SKM-1 (cell line): ENCODE measurements at regions not wholly inside any gene's neighbourhood (a gene's known extent, or its start where the extent isn't known, plus 50 kb on each side); places are given as distances from the start of the nearest gene placed in this dataset.

ENCODE experiments used
- DNase-seq: peaks from one replicate; lab custom pipeline; 2025; ENCODE audit not compliant: unreplicated experiment; lab: John Stamatoyannopoulos, UW

GRCh38 chr9:1261879-1262766, 212.0 kb downstream of the DMRT2 start:
- no peak for DNase-seq

DNA sequence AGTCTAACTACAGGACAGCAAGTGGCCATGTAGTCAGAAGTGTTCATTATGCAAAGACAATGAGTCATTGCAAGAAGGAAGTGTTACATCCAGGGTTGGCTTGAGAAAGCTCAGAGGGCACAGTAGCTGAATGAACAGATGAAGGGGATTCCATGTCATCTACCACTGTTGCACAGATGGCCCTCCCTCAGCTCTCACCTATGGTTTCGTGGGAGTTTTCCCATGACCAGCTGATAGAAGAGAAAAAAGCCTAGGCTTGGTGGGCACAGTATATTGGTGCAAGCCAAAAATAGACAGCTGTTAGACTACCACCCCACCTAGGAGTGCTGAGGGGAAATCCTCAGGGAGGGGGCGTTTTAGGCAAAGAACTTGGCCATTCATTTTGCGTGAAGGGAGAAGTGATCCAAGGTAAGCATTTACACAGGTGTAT, 217.0 kb downstream of the DMRT2 start:
- no peak for DNase-seq

GRCh38 chr9:1267581-1267980, 217.4 kb downstream of the DMRT2 start:
- no peak for DNase-seq

- no peak for DNase-seq
These were observed 219.6 kb downstream of the DMRT2 start for GRCh38 chr9:1269533-1270315.

DNA sequence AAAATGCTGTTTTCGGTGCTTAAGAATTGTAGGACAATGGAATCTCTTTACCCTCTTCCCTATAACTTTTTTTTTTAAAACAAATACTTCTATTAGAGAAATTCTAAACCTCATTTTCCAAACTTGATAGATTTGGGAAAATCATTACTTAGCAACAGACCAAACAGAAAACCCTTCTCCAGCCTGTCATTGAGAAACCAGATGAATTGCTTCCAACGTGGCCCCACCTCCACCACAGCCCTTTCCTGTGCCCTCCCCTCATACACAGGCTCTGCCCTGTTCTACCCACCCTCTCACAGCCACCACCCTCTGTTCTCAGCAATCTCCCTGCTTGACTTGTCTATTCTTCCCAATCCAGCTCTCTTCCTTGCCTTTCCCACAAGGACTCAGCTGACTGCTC, 221.2 kb downstream of the DMRT2 start:
- DNase-seq, result no peak

GRCh38 chr9:1271786-1272185, 221.6 kb downstream of the DMRT2 start:
- no peak for DNase-seq

GRCh38 chr9:1272488-1272887, 222.3 kb downstream of the DMRT2 start:
- no peak for DNase-seq

DNA sequence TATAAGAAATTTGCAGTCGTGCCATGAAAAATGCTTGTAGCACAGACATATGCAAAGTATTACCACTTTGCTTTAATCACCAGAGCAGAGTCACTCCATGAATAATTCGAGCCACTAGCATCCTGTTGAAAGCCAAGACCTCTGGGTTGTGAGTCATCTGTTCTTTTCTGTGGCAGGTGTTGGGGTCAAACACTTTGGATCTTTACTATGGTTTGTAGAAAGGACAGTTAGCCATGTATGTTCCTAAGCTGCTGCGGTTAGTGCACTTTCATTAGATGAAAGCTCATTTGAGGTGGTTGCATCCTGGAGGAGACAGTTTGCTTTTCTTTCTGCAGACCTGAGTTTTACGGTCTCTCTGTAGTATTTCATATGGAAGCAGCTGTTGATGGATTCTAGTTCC, 223.7 kb downstream of the DMRT2 start:
- no peak for DNase-seq

GRCh38 chr9:1274334-1274733, 224.2 kb downstream of the DMRT2 start:
- DNase-seq, result no peak

DNA sequence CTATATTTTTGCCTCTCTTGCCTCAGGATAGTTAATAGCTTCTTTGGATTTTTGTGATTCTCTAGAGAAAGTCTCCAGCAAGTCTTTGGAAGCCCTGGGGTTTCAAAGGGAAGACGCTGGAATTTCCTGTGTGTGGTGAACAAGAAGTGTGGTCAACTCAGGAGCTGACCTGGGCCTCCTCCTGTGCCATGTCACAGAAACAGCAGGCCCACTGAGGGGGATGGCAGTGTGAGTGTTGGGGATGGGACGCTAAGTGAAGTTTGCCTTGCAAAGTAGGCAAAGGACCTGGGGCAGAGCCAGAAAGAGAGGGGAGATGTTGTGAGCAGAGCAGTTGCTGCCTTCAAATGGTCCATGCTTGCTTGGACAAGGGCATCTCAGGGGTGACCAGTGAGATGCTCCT, 226.3 kb downstream of the DMRT2 start:
- DNase-seq, result no peak

DNA sequence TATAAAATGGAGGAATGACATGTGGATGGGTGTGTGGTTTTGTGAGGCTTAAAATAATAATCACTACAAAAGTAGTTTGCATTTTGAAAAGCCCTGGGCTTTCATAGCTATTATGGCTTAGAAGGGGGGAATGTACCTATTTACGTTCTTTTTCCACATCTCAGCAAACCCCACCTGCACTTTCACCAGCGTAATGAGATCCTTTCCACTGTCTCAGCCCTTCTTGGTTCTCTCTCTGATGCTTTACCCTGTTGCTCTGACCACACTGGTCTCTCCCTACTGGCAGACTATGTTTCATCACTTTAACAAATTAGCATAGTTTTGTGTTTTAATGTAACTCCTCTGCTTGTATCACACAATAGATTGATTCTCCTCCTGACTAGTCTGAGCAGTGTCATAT, 234.6 kb downstream of the DMRT2 start:
- DNase-seq, result no peak

DNA sequence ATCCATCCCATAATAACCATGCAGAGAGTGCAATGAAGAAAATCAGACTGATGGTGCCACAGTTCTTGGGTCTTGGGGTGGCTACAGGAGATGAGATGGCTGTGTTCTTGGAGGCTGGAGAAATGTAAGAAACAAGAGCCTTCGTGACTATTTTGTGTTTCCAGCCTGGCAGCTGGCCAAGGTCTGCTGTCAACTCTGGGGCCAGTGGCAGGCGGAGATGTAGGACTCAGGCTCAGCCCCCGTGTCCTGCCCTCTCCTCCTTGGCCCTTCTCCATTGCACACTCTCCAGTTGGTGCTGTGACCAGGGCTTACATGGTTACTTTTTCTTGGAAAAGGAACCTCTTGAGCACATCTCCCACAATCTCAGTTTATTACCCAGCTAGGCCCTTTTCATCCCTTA, 235.4 kb downstream of the DMRT2 start:
- no peak for DNase-seq

DNA sequence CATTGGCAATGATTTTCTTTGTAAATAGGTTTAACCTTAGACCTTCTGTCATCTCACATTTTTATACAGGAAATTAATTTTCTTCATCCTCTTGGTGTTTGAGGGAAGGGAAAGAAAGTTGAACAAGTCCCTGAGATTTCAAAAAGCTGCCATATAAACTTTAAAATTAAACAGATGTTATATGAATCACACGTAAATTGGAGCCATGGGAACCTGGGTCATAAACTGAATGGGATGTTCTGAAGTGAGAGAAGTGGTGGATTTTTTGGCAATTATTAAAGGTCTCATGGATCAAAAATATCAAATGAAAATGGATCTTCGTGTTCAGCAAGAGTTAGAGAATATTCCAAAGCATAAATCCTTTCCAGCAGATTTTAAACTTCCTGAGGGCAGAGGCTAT, 242.2 kb downstream of the DMRT2 start:
- DNase-seq, result no peak

- DNase-seq, result no peak
These were observed 244.6 kb downstream of the DMRT2 start for GRCh38 chr9:1294641-1295258.

- no peak for DNase-seq
These were observed 246.2 kb downstream of the DMRT2 start for GRCh38 chr9:1296331-1296730.

DNA sequence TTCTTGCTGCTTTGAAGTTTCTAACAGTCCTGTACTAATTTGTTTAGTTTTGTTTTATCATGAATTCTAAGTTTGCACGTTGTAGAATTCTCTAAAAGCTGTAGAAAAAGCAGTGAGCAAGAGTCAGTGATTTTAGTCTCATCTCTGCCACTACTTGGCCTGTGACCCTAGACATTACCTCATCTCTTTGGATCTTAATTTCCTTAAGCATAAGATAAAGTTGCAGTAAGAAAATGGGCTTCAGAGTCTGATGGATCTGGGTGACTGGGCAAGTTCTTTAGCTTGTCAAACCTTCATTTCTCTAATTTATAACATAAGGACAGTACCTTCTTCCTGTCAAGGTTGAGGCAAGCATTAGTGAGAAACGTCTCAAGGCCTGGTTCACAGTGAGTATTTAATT, 247.9 kb downstream of the DMRT2 start:
- DNase-seq, result no peak

DNA sequence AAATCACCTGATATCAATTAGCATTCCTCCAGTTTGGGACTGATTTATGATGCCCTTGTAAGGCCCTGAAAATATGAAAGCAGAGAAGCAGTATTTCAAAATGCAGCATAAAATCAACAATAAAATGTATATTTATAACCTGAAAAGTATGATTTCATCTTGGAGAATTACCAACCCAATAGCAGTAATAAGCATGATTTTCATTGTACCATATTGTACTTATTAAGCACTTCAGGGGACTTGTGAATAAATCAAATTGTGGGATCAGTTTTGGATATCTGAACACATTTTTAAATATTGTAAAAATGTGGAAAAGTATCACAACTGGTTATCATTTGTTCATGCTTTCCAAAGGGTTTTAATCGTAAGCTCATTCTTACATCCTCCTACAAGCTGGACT, 250.8 kb downstream of the DMRT2 start:
- DNase-seq, result no peak

DNA sequence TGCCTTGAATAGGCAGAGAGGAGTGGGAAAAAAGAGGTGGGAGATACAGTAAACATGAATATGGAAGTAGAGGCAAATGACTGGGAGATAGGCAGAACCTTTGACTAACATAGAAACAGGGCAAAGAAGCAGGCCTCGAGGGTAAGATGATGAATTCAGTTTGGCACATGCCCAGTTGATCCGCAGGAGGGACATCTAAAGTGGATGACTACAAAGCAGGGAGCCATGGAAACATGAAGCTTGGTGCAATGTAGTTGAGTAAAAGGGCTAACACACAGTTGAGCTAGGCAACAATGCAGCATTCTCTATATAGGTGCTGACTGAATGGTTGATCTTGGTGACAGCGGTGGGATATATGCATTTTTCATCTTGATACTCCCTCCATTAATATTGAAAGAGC, 253.8 kb downstream of the DMRT2 start:
- DNase-seq, result no peak

GRCh38 chr9:1311462-1312042, 261.4 kb downstream of the DMRT2 start:
- DNase-seq, result no peak

DNA sequence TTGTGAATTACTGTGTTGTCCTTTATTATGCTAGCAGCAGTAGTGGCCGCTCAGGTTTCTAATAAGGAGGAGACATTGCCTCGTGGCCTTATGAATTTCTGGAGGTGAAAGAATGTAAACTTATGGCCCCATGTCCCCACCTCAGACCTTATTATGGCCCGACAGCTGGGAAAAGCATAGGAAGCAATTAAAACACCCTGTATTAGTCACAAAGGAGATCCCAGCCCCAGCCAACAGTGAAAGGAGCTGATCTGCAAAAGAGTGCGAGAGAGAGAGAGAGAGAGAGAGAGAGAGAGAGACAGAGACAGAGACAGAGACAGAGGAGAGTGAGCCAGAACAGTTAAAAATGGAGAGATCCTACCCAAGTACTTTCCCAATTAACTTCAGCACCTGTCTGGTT, 269.3 kb downstream of the DMRT2 start:
- no peak for DNase-seq

DNA sequence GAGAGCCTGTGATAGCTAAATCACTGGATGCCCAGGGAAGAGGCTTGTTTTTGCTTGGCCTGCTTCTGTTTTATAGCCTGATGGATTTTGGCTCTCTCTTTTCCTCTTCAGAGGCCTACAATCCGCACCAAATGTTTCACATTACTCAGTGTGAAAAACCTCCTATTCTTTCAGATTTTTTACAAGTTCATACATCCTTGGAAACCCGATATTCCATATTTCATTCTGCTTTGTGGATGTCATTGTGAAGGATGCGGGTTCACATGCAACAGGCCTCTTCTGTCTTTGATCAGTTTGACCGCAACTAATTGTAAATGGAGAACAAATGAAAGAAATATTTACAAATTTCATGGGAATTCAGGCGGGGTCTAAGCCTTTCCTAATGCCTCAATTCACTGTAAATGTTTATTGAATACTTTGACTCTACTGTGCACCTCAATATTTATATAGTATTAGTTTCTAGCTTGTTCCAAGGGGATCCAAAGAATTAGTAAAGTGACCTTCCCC, 269.9 kb downstream of the DMRT2 start:
- DNase-seq, result no peak
